ENCODE measurements at regions not wholly inside any gene's neighbourhood (a gene's known extent, or its start where the extent isn't known, plus 50 kb on each side); places are given as distances from the start of the nearest gene placed in this dataset.

- TF ChIP-seq CTCF (conservative IDR thresholded peaks at IDR 0.05 in 1 of 2, IDR thresholded peaks at IDR 0.05 in 1 of 2; ENCODE audit: extremely low read depth in 1 of 2, insufficient read depth in 1 of 2, low read depth in 1 of 2, low read length in 2 of 2) (no peak), EZH2 (IDR thresholded peaks at IDR 0.05; ENCODE audit: borderline replicate concordance, low read length) (no peak)
Measured at GRCh38 chr2:174666312-174666711, 68.7 kb upstream of the WIPF1 start.

Data from mammary epithelial cell (primary cell).